ENCODE measurements at regions not wholly inside any gene's neighbourhood (a gene's known extent, or its start where the extent isn't known, plus 50 kb on each side); places are given as distances from the start of the nearest gene placed in this dataset.

DNA sequence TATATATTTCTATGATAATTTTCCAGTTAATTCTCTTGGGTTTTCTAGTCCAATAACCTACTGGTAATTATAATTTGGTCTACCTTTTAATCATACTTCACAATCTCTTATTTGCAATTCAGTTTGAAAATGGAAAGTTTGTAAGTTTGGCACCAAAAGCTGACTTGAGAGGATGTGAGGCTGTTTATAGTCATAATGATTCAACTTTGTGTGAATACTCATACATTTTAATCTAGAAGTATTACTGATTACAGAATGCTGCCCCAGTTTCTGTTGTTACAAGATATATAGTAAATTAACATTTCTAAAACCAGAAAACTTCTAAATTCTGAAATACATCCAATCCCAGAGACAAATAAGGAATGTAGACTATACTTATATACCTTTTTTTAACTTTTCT, 158.2 kb downstream of the SLC38A4 start:
- Histone ChIP-seq H3K4me1 (ENCODE audit: insufficient read depth, low read length) (peaks cover 43% of the 10 kb centered on the region), H2AFZ (ENCODE audit: low read length) (no peak overlapping the region), H4K20me1 (ENCODE audit: low read length) (no peaks in the 10 kb centered on the region), H3K27me3 (ENCODE audit: low read length) (no peaks in the 10 kb centered on the region), H3K9me3 (ENCODE audit: low read length) (no peaks in the 10 kb centered on the region), H3K4me2 (ENCODE audit: low read length) (peak overlapping the region; percentile 17; the same call in 1 of the 2 replicates), H3K27ac (ENCODE audit: low read length) (peak overlapping the region; percentile 25; the same call in 1 of the 2 replicates), H3K9me2 (replicated peaks; ENCODE audit: low read length) (no peaks in the 10 kb centered on the region), H3K9ac (ENCODE audit: low read length) (no peak overlapping the region), H3K4me3 (ENCODE audit: low read length) (no peak overlapping the region), H3K79me2 (ENCODE audit: low read length) (no peaks in the 10 kb centered on the region), H3K36me3 (ENCODE audit: low read depth, low read length) (no peaks in the 10 kb centered on the region), H3F3A (ENCODE audit: low read length, unreplicated experiment) (peaks cover 5% of the 10 kb centered on the region)
- peak; percentile 59 for DNase-seq
- no peak for ATAC-seq
- POLR2A ChIA-PET (ENCODE audit: unreplicated experiment) = interaction anchor here (0.5 kb wide), 1 partner anchor 276 kb away, joined by 5 read pairs; no protein-coding TSS in a partner anchor
- intact Hi-C loops (cut with micrococcal nuclease) = loop anchor here (10.0 kb wide), 1 partner anchor 513 kb away; no protein-coding TSS in a partner anchor
- BruUV-seq (replicated peaks) = no TSS peak
- TF ChIP-seq EZH2 (IDR thresholded peaks at IDR 0.05; ENCODE audit: low read length, unreplicated experiment) = no peak
- no peak for TF ChIP-seq EZH2phosphoT487 (IDR thresholded peaks at IDR 0.05; ENCODE audit: borderline replicate concordance, low read length)
- TF ChIP-seq, protein P1, sequence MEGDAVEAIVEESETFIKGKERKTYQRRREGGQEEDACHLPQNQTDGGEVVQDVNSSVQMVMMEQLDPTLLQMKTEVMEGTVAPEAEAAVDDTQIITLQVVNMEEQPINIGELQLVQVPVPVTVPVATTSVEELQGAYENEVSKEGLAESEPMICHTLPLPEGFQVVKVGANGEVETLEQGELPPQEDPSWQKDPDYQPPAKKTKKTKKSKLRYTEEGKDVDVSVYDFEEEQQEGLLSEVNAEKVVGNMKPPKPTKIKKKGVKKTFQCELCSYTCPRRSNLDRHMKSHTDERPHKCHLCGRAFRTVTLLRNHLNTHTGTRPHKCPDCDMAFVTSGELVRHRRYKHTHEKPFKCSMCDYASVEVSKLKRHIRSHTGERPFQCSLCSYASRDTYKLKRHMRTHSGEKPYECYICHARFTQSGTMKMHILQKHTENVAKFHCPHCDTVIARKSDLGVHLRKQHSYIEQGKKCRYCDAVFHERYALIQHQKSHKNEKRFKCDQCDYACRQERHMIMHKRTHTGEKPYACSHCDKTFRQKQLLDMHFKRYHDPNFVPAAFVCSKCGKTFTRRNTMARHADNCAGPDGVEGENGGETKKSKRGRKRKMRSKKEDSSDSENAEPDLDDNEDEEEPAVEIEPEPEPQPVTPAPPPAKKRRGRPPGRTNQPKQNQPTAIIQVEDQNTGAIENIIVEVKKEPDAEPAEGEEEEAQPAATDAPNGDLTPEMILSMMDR (conservative IDR thresholded peaks at IDR 0.05; ENCODE audit: low read depth, low read length) = no peak
- CTCF ChIA-PET = no interaction called here

DNA sequence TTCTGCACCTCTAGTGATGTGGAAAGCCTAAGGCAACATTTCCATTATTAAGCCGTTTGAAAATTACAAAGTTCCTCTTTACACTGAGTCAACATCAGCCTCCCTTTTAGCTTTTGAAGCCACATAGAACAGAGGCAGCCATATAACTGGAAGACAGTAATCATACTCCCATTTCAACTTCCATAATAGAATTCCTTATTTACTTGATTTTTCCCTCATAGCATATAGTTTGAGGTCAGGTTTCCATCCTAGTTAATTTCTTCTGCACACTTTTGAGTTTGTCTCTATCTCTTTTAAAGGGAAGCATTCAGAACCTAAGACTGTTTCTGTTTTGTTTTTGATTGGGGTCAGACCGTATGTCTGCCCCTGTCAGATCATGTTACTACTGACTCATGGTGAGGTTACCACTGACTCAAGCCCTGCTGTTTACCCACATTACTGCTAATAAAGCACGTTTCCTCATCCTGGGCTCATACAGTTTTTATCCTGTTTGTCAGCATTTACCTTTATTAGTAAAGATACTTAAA, 161.0 kb downstream of the SLC38A4 start:
- TF ChIP-seq, protein P1 (conservative IDR thresholded peaks at IDR 0.05; ENCODE audit: low read depth, low read length) = no peak
- no peak for TF ChIP-seq EZH2 (IDR thresholded peaks at IDR 0.05; ENCODE audit: low read length, unreplicated experiment)
- no peak for TF ChIP-seq EZH2phosphoT487 (IDR thresholded peaks at IDR 0.05; ENCODE audit: borderline replicate concordance, low read length)
- CTCF ChIA-PET = interaction anchor here (0.6 kb wide), 1 partner anchor 277 kb away, joined by 3 read pairs; no protein-coding TSS in a partner anchor
- no peaks in the 10 kb centered on the region for H3K27me3 ChIP-seq (ENCODE audit: low read length)
- peak overlapping the region; percentile 70 for H3K4me2 ChIP-seq (ENCODE audit: low read length)
- intact Hi-C loops (cut with micrococcal nuclease) = loop anchor here (2.0 to 10.0 kb wide), 6 partner anchors 102 to 510 kb away; no protein-coding TSS in a partner anchor
- peak overlapping the region; percentile 43; the same call in 1 of the 2 replicates for H3K4me3 ChIP-seq (ENCODE audit: low read length)
- no peaks in the 10 kb centered on the region for H3K9me2 ChIP-seq (replicated peaks; ENCODE audit: low read length)
- no peaks in the 10 kb centered on the region for H4K20me1 ChIP-seq (ENCODE audit: low read length)
- no peak overlapping the region for H2AFZ ChIP-seq (ENCODE audit: low read length)
- H3K27ac ChIP-seq (ENCODE audit: low read length) = peak overlapping the region; percentile 82
- no peaks in the 10 kb centered on the region for H3K9me3 ChIP-seq (ENCODE audit: low read length)
- POLR2A ChIA-PET (ENCODE audit: unreplicated experiment) = interaction anchor here (0.6 kb wide), 1 partner anchor 334 kb away, joined by 4 read pairs; no protein-coding TSS in a partner anchor
- peak; percentile 96 for DNase-seq
- H3K36me3 ChIP-seq (ENCODE audit: low read depth, low read length) = no peaks in the 10 kb centered on the region
- no TSS peak for BruUV-seq (replicated peaks)
- H3K79me2 ChIP-seq (ENCODE audit: low read length) = no peaks in the 10 kb centered on the region
- H3K4me1 ChIP-seq (ENCODE audit: insufficient read depth, low read length) = peaks cover 64% of the 10 kb centered on the region
- peaks cover 5% of the 10 kb centered on the region for H3F3A ChIP-seq (ENCODE audit: low read length, unreplicated experiment)
- peak; percentile 84 for ATAC-seq
- peak overlapping the region; percentile 15; the same call in 1 of the 2 replicates for H3K9ac ChIP-seq (ENCODE audit: low read length)

DNA sequence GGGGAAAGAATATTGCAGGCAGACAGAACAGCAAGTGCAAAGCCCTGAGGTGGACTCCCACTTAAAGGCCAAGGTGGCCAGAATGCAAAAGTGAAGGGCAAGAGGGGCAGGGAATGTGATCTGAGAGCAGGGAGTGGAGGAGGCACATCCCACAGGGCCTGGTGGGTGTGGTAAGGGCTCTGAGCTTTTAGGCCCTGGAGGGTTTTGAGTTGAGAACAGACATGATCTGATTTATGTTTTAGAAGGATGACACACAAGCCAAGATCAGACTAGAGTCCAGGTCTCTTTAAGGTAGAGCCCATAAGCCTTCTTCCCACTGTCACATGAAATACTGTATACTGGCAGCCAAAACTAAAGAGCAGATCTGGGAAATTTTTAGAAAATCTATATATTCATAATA, 162.5 kb downstream of the SLC38A4 start:
- no peaks in the 10 kb centered on the region for H3K79me2 ChIP-seq (ENCODE audit: low read length)
- intact Hi-C loops (cut with micrococcal nuclease) = loop anchor here (10.0 kb wide), 1 partner anchor 509 kb away; no protein-coding TSS in a partner anchor
- ATAC-seq (peak; percentile 4; the same call in 1 of the 2 replicates), DNase-seq (peak; percentile 58)
- H3K27me3 ChIP-seq (ENCODE audit: low read length) = no peaks in the 10 kb centered on the region
- ChIA-PET POLR2A (ENCODE audit: unreplicated experiment) (no interaction called here), CTCF (no interaction called here)
- H3F3A ChIP-seq (ENCODE audit: low read length, unreplicated experiment) = peaks cover 5% of the 10 kb centered on the region
- H3K9ac ChIP-seq (ENCODE audit: low read length) = no peak overlapping the region
- no TSS peak for BruUV-seq (replicated peaks)
- TF ChIP-seq EZH2 (IDR thresholded peaks at IDR 0.05; ENCODE audit: low read length, unreplicated experiment) (no peak), EZH2phosphoT487 (IDR thresholded peaks at IDR 0.05; ENCODE audit: borderline replicate concordance, low read length) (no peak)
- TF ChIP-seq, protein P1 (conservative IDR thresholded peaks at IDR 0.05; ENCODE audit: low read depth, low read length) = no peak
- no peak overlapping the region for H2AFZ ChIP-seq (ENCODE audit: low read length)
- H3K9me2 ChIP-seq (replicated peaks; ENCODE audit: low read length) = no peaks in the 10 kb centered on the region
- no peak overlapping the region for H3K4me3 ChIP-seq (ENCODE audit: low read length)
- H3K9me3 ChIP-seq (ENCODE audit: low read length) = no peaks in the 10 kb centered on the region
- H4K20me1 ChIP-seq (ENCODE audit: low read length) = no peaks in the 10 kb centered on the region
- H3K36me3 ChIP-seq (ENCODE audit: low read depth, low read length) = no peaks in the 10 kb centered on the region
- H3K4me1 ChIP-seq (ENCODE audit: insufficient read depth, low read length) = peaks cover 67% of the 10 kb centered on the region
- 0 out of 2 replicates have a peak overlapping the region, but pooled peaks have one; percentile 70 for H3K4me2 ChIP-seq (ENCODE audit: low read length)
- H3K27ac ChIP-seq (ENCODE audit: low read length) = no peak overlapping the region; the same call in 1 of the 2 replicates

Data from PC-3 (cell line).